Activated T-cell treated with anti-CD3 and anti-CD28 coated beads, Interleukin-2, amount 50 U/mL, for 24 hours (primary cell): ENCODE measurements at regions not wholly inside any gene's neighbourhood (a gene's known extent, or its start where the extent isn't known, plus 50 kb on each side); places are given as distances from the start of the nearest gene placed in this dataset.

Source experiments
- DNase-seq: peaks from one replicate; pipeline ENCODE4 v3.0.0-alpha.2; 2020
- H3K27ac Mint-ChIP-seq: 2 replicates; pipeline ENCODE4 v1.8.0; 2020; ENCODE audit warnings: mild to moderate bottlenecking, mixed read lengths
- H3K27me3 Mint-ChIP-seq: 2 replicates; pipeline ENCODE4 v1.8.0; 2020; ENCODE audit warnings: mixed read lengths
- H3K36me3 Mint-ChIP-seq: 2 replicates; pipeline ENCODE4 v1.8.0; 2020; ENCODE audit warnings: low read depth, mixed read lengths
- H3K4me1 Mint-ChIP-seq: 2 replicates; pipeline ENCODE4 v1.8.0; 2020; ENCODE audit warnings: low read depth, mixed read lengths
- H3K4me3 Mint-ChIP-seq: 2 replicates; pipeline ENCODE4 v1.8.0; 2020; ENCODE audit warnings: mild to moderate bottlenecking, moderate library complexity, mixed read lengths
- H3K9me3 Mint-ChIP-seq: 2 replicates; pipeline ENCODE4 v1.8.0; 2020; ENCODE audit warnings: mixed read lengths

GRCh38 chr4:177155454-177155853 lies 154.2 kb upstream of the NEIL3 start:
- Mint-ChIP-seq H3K4me3 (no peak overlapping the region), H3K27me3 (no peaks in the 10 kb centered on the region), H3K36me3 (no peaks in the 10 kb centered on the region), H3K27ac (no peak overlapping the region), H3K9me3 (peaks cover 5% of the 10 kb centered on the region), H3K4me1 (no peaks in the 10 kb centered on the region)
- no peak for DNase-seq

- Mint-ChIP-seq H3K9me3 (peaks cover 2% of the 10 kb centered on the region), H3K4me1 (no peaks in the 10 kb centered on the region), H3K27me3 (no peaks in the 10 kb centered on the region), H3K4me3 (no peak overlapping the region), H3K36me3 (no peaks in the 10 kb centered on the region), H3K27ac (no peak overlapping the region)
- no peak for DNase-seq
Observed at GRCh38 chr4:177159600-177159999, 150.1 kb upstream of the NEIL3 start.

- H3K4me3 Mint-ChIP-seq: no peak overlapping the region
- H3K36me3 Mint-ChIP-seq: no peaks in the 10 kb centered on the region
- no peak for DNase-seq
- no peak overlapping the region for H3K27ac Mint-ChIP-seq
- no peaks in the 10 kb centered on the region for H3K27me3 Mint-ChIP-seq
- H3K9me3 Mint-ChIP-seq: peaks cover 2% of the 10 kb centered on the region
- H3K4me1 Mint-ChIP-seq: no peaks in the 10 kb centered on the region
Observed at GRCh38 chr4:177161781-177162180, 147.9 kb upstream of the NEIL3 start.

- no peak for DNase-seq
- H3K27me3 Mint-ChIP-seq: no peaks in the 10 kb centered on the region
- H3K4me3 Mint-ChIP-seq: no peak overlapping the region
- H3K9me3 Mint-ChIP-seq: no peaks in the 10 kb centered on the region
- H3K36me3 Mint-ChIP-seq: no peaks in the 10 kb centered on the region
- no peak overlapping the region for H3K27ac Mint-ChIP-seq
- H3K4me1 Mint-ChIP-seq: no peaks in the 10 kb centered on the region
Observed at GRCh38 chr4:177163532-177163931, 146.1 kb upstream of the NEIL3 start.

GRCh38 chr4:177171588-177171987 lies 138.1 kb upstream of the NEIL3 start:
- no peak for DNase-seq
- H3K4me3 Mint-ChIP-seq: no peak overlapping the region
- H3K9me3 Mint-ChIP-seq: no peaks in the 10 kb centered on the region
- no peaks in the 10 kb centered on the region for H3K4me1 Mint-ChIP-seq
- no peaks in the 10 kb centered on the region for H3K27me3 Mint-ChIP-seq
- no peaks in the 10 kb centered on the region for H3K36me3 Mint-ChIP-seq
- H3K27ac Mint-ChIP-seq: no peak overlapping the region

GRCh38 chr4:177175473-177175872 lies 134.2 kb upstream of the NEIL3 start:
- DNase-seq: no peak
- Mint-ChIP-seq H3K36me3 (no peaks in the 10 kb centered on the region), H3K27ac (no peak overlapping the region), H3K27me3 (no peaks in the 10 kb centered on the region), H3K4me3 (no peak overlapping the region), H3K4me1 (no peaks in the 10 kb centered on the region), H3K9me3 (no peaks in the 10 kb centered on the region)

- no peaks in the 10 kb centered on the region for H3K4me1 Mint-ChIP-seq
- H3K4me3 Mint-ChIP-seq: no peak overlapping the region
- H3K36me3 Mint-ChIP-seq: no peaks in the 10 kb centered on the region
- no peak for DNase-seq
- H3K27me3 Mint-ChIP-seq: no peaks in the 10 kb centered on the region
- no peak overlapping the region for H3K27ac Mint-ChIP-seq
- no peaks in the 10 kb centered on the region for H3K9me3 Mint-ChIP-seq
Observed at GRCh38 chr4:177177541-177178081, 132.1 kb upstream of the NEIL3 start.

GRCh38 chr4:177178246-177178645 lies 131.4 kb upstream of the NEIL3 start:
- no peak overlapping the region for H3K4me3 Mint-ChIP-seq
- H3K27ac Mint-ChIP-seq: no peak overlapping the region
- H3K9me3 Mint-ChIP-seq: no peaks in the 10 kb centered on the region
- no peaks in the 10 kb centered on the region for H3K36me3 Mint-ChIP-seq
- H3K27me3 Mint-ChIP-seq: no peaks in the 10 kb centered on the region
- H3K4me1 Mint-ChIP-seq: no peaks in the 10 kb centered on the region
- DNase-seq: no peak

- H3K27ac Mint-ChIP-seq: no peak overlapping the region
- no peak overlapping the region for H3K4me3 Mint-ChIP-seq
- H3K36me3 Mint-ChIP-seq: no peaks in the 10 kb centered on the region
- no peaks in the 10 kb centered on the region for H3K4me1 Mint-ChIP-seq
- DNase-seq: no peak
- H3K27me3 Mint-ChIP-seq: no peaks in the 10 kb centered on the region
- H3K9me3 Mint-ChIP-seq: no peaks in the 10 kb centered on the region
Observed at GRCh38 chr4:177182166-177182565, 127.5 kb upstream of the NEIL3 start.

GRCh38 chr4:177182728-177183127 lies 126.9 kb upstream of the NEIL3 start:
- H3K4me3 Mint-ChIP-seq: no peak overlapping the region
- H3K4me1 Mint-ChIP-seq: no peaks in the 10 kb centered on the region
- H3K9me3 Mint-ChIP-seq: no peaks in the 10 kb centered on the region
- H3K36me3 Mint-ChIP-seq: no peaks in the 10 kb centered on the region
- no peaks in the 10 kb centered on the region for H3K27me3 Mint-ChIP-seq
- no peak overlapping the region for H3K27ac Mint-ChIP-seq
- no peak for DNase-seq

GRCh38 chr4:177185151-177185550 lies 124.5 kb upstream of the NEIL3 start:
- Mint-ChIP-seq H3K4me3 (no peak overlapping the region), H3K9me3 (no peaks in the 10 kb centered on the region), H3K4me1 (no peaks in the 10 kb centered on the region), H3K27me3 (no peaks in the 10 kb centered on the region), H3K36me3 (no peaks in the 10 kb centered on the region), H3K27ac (no peak overlapping the region)
- no peak for DNase-seq

- no peaks in the 10 kb centered on the region for H3K4me1 Mint-ChIP-seq
- no peaks in the 10 kb centered on the region for H3K9me3 Mint-ChIP-seq
- no peaks in the 10 kb centered on the region for H3K27me3 Mint-ChIP-seq
- H3K36me3 Mint-ChIP-seq: no peaks in the 10 kb centered on the region
- no peak overlapping the region for H3K27ac Mint-ChIP-seq
- no peak overlapping the region for H3K4me3 Mint-ChIP-seq
- no peak for DNase-seq
Observed at GRCh38 chr4:177185579-177185978, 124.1 kb upstream of the NEIL3 start.

- no peak for DNase-seq
- Mint-ChIP-seq H3K27ac (no peak overlapping the region), H3K4me1 (no peaks in the 10 kb centered on the region), H3K27me3 (no peaks in the 10 kb centered on the region), H3K36me3 (no peaks in the 10 kb centered on the region), H3K9me3 (no peaks in the 10 kb centered on the region), H3K4me3 (no peak overlapping the region)
Observed at GRCh38 chr4:177187371-177187770, 122.3 kb upstream of the NEIL3 start.

- no peaks in the 10 kb centered on the region for H3K36me3 Mint-ChIP-seq
- H3K9me3 Mint-ChIP-seq: no peaks in the 10 kb centered on the region
- H3K4me3 Mint-ChIP-seq: no peak overlapping the region
- H3K4me1 Mint-ChIP-seq: no peaks in the 10 kb centered on the region
- DNase-seq: no peak
- H3K27me3 Mint-ChIP-seq: no peaks in the 10 kb centered on the region
- no peak overlapping the region for H3K27ac Mint-ChIP-seq
Observed at GRCh38 chr4:177190995-177191580, 118.6 kb upstream of the NEIL3 start.

GRCh38 chr4:177191586-177191985 lies 118.1 kb upstream of the NEIL3 start:
- Mint-ChIP-seq H3K36me3 (no peaks in the 10 kb centered on the region), H3K27ac (no peak overlapping the region)

GRCh38 chr4:177191991-177192390 lies 117.7 kb upstream of the NEIL3 start:
- H3K36me3 Mint-ChIP-seq: no peaks in the 10 kb centered on the region
- no peaks in the 10 kb centered on the region for H3K27me3 Mint-ChIP-seq
- no peaks in the 10 kb centered on the region for H3K4me1 Mint-ChIP-seq
- no peak overlapping the region for H3K27ac Mint-ChIP-seq
- H3K9me3 Mint-ChIP-seq: no peaks in the 10 kb centered on the region
- no peak overlapping the region for H3K4me3 Mint-ChIP-seq
- DNase-seq: no peak

More at GRCh38 chr4:177191586-177191985, 118.1 kb upstream of the NEIL3 start:
- no peaks in the 10 kb centered on the region for H3K9me3 Mint-ChIP-seq
- no peak for DNase-seq
- no peaks in the 10 kb centered on the region for H3K27me3 Mint-ChIP-seq
- H3K4me3 Mint-ChIP-seq: no peak overlapping the region
- H3K4me1 Mint-ChIP-seq: no peaks in the 10 kb centered on the region
